ENCODE measurements at regions not wholly inside any gene's neighbourhood (a gene's known extent, or its start where the extent isn't known, plus 50 kb on each side); places are given as distances from the start of the nearest gene placed in this dataset.

GRCh38 chr11:134476435-134477021, 64.5 kb upstream of the B3GAT1 start:
- peak in 2 of 7 donors; percentile 15 to 32 for DNase-seq
- 5 to 11% (median 9%) methylated on average over 11 of the region's 11 CpGs for WGBS, 4 donors
- TF ChIP-seq, protein P1, sequence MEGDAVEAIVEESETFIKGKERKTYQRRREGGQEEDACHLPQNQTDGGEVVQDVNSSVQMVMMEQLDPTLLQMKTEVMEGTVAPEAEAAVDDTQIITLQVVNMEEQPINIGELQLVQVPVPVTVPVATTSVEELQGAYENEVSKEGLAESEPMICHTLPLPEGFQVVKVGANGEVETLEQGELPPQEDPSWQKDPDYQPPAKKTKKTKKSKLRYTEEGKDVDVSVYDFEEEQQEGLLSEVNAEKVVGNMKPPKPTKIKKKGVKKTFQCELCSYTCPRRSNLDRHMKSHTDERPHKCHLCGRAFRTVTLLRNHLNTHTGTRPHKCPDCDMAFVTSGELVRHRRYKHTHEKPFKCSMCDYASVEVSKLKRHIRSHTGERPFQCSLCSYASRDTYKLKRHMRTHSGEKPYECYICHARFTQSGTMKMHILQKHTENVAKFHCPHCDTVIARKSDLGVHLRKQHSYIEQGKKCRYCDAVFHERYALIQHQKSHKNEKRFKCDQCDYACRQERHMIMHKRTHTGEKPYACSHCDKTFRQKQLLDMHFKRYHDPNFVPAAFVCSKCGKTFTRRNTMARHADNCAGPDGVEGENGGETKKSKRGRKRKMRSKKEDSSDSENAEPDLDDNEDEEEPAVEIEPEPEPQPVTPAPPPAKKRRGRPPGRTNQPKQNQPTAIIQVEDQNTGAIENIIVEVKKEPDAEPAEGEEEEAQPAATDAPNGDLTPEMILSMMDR (IDR thresholded peaks at IDR 0.05): no peak
- no peak for TF ChIP-seq POLR2A (IDR thresholded peaks at IDR 0.05)
- Histone ChIP-seq H3K4me1 (replicated peaks in 1 of 2) (no peaks in the 10 kb centered on the region), H3K27me3 (no peaks in the 10 kb centered on the region), H3K36me3 (replicated peaks in 1 of 2) (no peaks in the 10 kb centered on the region), H3K4me3 (no peak overlapping the region), H3K9me3 (replicated peaks in 1 of 3) (no peaks in the 10 kb centered on the region), H3K27ac (no peak overlapping the region)
- intact Hi-C loops (cut with DNase I): no loop called here

GRCh38 chr11:134475951-134476350, 63.9 kb upstream of the B3GAT1 start:
- Histone ChIP-seq H3K4me1 (replicated peaks in 1 of 2) (no peaks in the 10 kb centered on the region), H3K27me3 (no peaks in the 10 kb centered on the region), H3K36me3 (replicated peaks in 1 of 2) (no peaks in the 10 kb centered on the region), H3K27ac (no peak overlapping the region), H3K4me3 (no peak overlapping the region), H3K9me3 (replicated peaks in 1 of 3) (no peaks in the 10 kb centered on the region)
- WGBS, 4 donors: 67 to 69% (median 68%) methylated on average over 7 of the region's 7 CpGs
- intact Hi-C loops (cut with DNase I): no loop called here
- no peak for DNase-seq
- TF ChIP-seq, protein P1 (IDR thresholded peaks at IDR 0.05): no peak
- no peak for TF ChIP-seq POLR2A (IDR thresholded peaks at IDR 0.05)

GRCh38 chr11:134474942-134475341, 62.9 kb upstream of the B3GAT1 start:
- intact Hi-C loops (cut with DNase I): no loop called here
- no peaks in the 10 kb centered on the region for H3K27me3 ChIP-seq
- no peak for DNase-seq

DNA sequence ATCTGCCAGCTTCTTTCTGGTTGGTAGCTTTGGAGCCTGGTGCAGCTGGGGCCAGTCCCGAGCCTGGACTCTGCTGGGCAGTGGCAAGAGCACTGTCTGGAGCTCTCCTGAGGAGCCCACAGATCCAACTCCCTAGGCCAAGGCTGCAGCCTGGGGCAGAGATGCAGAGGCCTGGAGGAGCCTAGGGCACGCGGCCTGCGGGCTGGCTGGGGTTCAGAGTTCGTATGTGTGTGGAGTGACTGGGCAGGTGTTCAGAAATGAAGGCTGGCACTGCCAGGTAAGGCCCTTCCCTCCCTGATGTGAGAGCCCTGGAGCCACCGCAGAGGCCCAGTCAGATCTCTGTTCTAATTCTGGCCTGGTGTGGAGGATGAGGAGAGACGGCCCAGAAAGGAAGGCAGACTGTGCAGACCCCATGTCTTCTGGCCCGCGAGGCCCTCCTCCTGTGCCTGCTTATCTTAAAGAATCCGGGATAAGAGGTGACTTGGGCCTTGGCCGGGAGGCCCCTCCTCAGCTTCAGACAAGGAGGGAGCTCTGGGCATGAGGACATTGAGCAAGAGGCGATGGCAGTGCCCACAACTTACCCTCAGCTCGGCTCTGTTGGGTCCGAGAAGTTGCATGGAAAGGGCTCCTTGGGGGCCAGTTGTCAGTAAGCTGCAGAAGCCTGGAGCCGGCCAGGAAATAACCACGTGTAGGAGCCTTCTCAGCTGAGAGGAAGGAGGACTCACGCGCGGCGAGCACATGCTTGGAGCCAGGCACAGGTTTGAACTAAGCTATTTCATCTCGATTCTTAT, 62.2 kb upstream of the B3GAT1 start:
- no peak for DNase-seq
- Histone ChIP-seq H3K9me3 (replicated peaks in 1 of 3) (no peaks in the 10 kb centered on the region), H3K4me3 (no peak overlapping the region), H3K36me3 (replicated peaks in 1 of 2) (no peaks in the 10 kb centered on the region), H3K27ac (no peak overlapping the region), H3K4me1 (replicated peaks in 1 of 2) (no peaks in the 10 kb centered on the region), H3K27me3 (no peaks in the 10 kb centered on the region)
- TF ChIP-seq, protein P1 (IDR thresholded peaks at IDR 0.05): no peak
- TF ChIP-seq POLR2A (IDR thresholded peaks at IDR 0.05): no peak
- 68 to 82% (median 80%) methylated on average over 14 to 21 of the region's 21 CpGs for WGBS, 4 donors
- intact Hi-C loops (cut with DNase I): no loop called here

More at GRCh38 chr11:134474942-134475341, 62.9 kb upstream of the B3GAT1 start:
- TF ChIP-seq, protein P1 (IDR thresholded peaks at IDR 0.05): no peak
- TF ChIP-seq POLR2A (IDR thresholded peaks at IDR 0.05): no peak
- 70 to 79% (median 75%) methylated on average over 9 of the region's 9 CpGs for WGBS, 4 donors
- Histone ChIP-seq H3K4me3 (no peak overlapping the region), H3K9me3 (replicated peaks in 1 of 3) (no peaks in the 10 kb centered on the region), H3K36me3 (replicated peaks in 1 of 2) (no peaks in the 10 kb centered on the region), H3K27ac (no peak overlapping the region), H3K4me1 (replicated peaks in 1 of 2) (no peaks in the 10 kb centered on the region)

All from adrenal gland (tissue), 9 donors.